HG03025 (cell line): ENCODE measurements at regions not wholly inside any gene's neighbourhood (a gene's known extent, or its start where the extent isn't known, plus 50 kb on each side); places are given as distances from the start of the nearest gene placed in this dataset.
A peak's percentile ranks its signal among the peaks of the same experiment; 100 is the strongest.

Experiments used
- ATAC-seq: cut with Tn5 transposase; IDR thresholded peaks from one replicate; pipeline ENCODE4 v1.9.1; 2021; ENCODE audit warnings: mild to moderate bottlenecking, moderate library complexity; ENCODE audit not compliant: unreplicated experiment, low FRiP score

- no peak for ATAC-seq
Observed at GRCh38 chr3:106204160-106204868, 335.5 kb upstream of the CBLB start.

GRCh38 chr3:106206146-106206545, 337.3 kb upstream of the CBLB start:
- peak; percentile 59 for ATAC-seq

DNA sequence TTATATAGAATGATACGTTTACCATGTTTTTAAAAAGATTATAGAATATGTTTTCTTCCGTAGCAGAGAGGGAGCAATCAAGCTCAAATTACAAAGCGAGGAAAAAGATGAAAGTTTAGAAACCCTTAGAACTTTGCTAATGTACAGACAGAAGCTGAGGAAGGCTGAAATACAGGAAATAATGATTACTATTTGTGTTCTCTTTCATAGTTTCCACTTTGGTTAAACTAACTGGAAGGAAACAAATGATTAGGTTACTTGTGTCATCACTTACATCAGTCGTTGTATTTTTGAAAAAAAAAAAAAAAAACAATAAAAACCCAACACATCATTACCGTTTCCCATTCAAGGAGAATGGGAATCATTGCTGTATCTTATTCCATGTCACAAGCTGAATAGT, 337.8 kb upstream of the CBLB start:
- ATAC-seq: no peak

DNA sequence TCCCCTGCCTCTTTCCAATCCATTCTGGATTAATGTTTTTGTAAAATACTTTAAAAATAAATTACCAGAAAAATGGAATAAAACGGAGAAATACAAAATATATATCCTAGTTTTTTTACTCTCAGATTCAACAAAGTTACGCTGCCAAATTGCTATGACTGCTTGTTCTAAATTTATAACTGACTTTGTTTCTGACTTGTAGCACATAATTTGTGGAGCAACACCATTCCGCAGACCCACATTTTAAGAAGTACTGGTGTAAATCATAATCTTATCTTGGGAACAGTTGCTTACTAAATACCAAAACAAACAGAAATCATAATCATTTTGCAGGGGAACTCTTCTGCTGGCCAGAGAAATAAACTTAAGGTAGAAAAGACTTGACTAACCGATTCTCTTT, 339.4 kb upstream of the CBLB start:
- no peak for ATAC-seq

DNA sequence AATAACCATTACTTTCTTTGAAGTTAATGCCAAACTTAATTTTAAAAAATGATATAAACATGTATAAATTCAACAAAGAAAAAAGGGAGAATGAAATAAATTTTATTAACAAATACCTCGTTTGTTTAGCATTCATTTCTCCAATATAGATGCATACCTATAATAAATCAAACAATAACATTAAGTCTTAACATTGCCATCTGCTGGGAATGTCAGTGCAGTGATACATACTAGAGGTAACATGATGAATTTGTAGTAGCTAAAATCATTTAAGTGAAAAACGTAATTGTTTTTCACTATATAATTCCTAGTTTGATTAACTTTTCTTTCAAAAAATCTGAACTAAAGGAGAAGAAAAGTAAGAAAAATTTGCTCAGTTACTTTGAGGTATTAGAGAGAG, 340.2 kb upstream of the CBLB start:
- ATAC-seq: no peak

DNA sequence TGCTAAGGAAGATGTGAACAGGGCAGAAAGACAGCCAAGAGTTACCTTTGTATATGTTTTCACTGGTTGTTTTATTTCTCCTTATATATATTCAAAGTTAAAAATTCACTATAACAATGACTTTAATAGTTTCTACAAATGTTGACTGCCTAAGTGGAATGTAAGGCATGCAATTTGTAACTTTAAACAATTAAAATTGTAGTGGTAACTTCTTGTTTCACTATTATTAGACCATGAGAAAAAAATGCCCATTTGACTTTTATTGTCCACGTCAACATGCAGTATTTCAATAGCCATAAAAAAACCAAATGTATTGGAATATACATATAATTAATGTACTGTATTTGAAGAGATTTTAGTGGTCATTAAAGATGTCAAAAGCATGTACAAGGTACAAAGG, 340.7 kb upstream of the CBLB start:
- ATAC-seq: no peak

GRCh38 chr3:106210923-106211322, 342.1 kb upstream of the CBLB start:
- ATAC-seq: no peak

DNA sequence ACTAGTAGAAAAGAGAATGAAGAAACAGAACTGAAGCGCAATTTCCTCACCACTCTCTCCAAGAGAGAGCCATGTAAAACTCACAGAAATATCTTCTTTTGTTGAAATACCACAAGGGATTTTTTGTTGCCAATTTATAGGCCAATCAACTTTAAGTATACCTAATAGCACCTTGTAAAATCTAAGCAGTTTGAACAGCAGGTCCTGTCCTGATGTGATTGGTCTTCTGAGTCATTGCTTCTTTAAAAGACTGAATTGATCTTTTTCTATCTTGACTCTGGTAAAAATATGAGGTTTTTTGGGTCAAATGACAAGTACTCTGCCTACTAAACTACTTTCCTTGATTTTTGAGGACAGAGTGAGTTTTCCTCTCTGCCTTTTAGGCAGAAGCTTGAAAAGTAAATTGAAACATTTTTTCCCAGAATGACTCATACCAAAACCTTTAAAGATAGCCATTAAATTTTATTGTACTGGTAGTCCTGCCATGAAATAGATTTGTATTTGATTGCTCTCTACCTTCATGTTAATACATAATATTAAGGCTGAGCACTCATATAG, 343.9 kb upstream of the CBLB start:
- no peak for ATAC-seq

- ATAC-seq: no peak
Observed at GRCh38 chr3:106213954-106214353, 345.1 kb upstream of the CBLB start.

DNA sequence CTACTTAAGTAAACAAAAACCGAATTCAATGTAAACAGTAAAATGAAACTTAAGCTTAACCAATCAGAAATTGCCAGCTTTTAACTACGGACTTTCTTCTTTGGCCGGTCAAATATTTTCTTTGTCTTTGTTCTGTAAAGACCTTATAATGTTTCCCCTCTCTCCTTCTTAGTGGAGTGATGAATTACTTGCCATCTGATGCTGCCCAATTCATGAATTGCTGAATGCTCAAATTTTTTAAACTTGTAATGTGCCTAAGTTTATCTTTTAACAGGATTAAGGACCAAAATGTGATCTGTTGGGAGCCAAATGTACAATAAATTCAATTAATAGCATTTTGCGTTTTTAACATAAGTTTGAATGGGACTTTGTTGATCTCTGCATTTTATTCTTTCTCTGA, 345.8 kb upstream of the CBLB start:
- ATAC-seq: no peak

DNA sequence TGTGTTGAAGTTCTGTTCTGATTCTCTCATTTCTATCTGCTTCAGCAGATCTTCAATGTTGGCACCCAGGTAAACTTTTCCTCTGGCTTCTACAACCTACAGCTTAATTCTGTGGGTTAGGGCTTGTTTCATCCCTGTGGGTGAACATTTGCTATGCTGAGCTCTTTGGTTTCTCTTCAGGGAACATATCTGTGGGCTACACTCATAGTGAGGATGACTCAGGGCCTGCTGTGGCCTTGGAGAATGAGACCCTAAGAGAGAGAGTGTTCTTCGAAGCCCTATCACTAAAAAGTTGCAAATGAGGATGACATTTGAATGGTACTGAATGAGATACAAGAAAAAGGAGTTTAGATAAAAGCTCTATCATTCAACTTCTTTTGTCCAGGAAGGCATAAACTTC, 346.2 kb upstream of the CBLB start:
- ATAC-seq: no peak

DNA sequence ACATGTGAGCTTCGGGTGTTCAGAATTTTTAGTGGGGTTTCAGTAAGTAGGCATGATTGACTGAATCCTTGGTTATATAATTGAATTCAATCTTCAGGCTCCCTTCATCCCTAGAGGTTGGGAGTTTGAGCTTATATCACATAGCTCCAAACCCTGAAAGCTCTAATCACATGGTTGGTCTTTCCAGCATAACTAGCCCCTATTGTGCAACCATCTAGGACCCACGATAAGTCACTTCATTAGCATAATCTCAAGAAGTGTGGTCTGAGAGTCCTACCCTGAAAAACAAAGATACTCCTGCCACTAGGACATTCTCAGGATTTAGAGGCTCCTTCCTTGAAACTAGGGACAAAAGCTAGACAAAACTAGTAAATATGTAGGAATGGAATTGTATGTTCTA, 348.9 kb upstream of the CBLB start:
- no peak for ATAC-seq

GRCh38 chr3:106227068-106227467, 358.3 kb upstream of the CBLB start:
- no peak for ATAC-seq

- no peak for ATAC-seq
Observed at GRCh38 chr3:106228271-106228670, 359.5 kb upstream of the CBLB start.

GRCh38 chr3:106229495-106230278, 360.9 kb upstream of the CBLB start:
- no peak for ATAC-seq

- no peak for ATAC-seq
Observed at GRCh38 chr3:106231086-106231485, 362.3 kb upstream of the CBLB start.

DNA sequence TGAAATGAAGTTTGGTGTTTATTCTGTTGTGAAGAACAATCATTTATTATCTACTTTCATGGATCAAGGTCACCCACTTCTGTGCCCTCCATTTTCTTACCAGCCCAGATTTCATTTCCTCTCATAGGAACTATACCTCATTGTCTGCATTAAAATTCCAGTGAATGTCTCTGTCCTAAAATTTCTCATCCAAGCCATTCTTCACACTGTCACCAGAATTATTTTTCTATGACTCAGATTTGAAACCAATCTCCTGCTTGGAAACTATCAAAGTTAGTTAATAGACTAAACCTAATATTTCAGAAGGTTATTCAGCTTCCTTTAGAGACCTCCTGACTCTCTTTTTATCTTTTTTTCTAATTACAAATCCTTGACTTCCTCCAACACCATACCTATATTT, 364.1 kb upstream of the CBLB start:
- ATAC-seq: no peak

DNA sequence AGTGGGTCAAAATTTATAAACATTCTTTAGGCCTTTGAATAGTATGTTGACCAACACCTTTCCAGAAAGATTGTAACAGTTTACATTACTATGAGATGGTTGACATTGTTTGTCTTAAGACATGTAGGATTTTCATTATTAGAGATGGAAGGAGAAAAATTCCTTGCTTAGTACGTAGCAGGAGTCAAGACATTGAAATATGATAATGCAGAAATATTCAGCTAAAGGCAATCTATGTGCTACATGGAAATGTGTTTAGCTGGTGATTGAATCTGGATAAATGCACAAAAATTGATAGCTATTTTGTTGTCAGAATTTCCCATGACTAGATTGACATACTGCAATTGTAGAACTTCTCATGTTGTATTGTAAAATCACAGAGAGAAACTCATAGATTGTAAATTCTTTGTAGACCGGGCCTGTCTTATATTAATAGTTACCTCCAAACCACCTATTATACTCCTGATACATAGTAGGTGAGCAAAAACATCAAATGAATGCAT, 370.4 kb upstream of the CBLB start:
- no peak for ATAC-seq

DNA sequence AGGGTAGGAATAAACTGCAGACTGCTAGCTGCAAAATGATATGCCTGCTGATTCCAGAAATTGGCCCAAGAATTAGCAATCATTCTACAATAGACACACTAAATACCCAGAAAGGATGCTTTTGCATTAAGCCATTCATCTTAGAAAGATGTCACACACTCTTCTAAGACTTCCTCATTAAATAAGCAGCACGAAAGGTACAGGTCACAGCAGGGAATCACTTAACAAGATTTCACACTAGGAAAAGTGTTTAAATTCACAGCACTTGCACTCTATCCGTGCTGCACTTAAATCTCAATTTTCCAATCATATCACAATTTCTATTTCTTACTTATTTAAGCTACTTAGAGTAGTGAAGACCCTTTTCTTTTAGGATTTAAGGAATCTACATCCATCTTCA, 372.8 kb upstream of the CBLB start:
- no peak for ATAC-seq

GRCh38 chr3:106242781-106243180, 374.0 kb upstream of the CBLB start:
- peak; percentile 84 for ATAC-seq

DNA sequence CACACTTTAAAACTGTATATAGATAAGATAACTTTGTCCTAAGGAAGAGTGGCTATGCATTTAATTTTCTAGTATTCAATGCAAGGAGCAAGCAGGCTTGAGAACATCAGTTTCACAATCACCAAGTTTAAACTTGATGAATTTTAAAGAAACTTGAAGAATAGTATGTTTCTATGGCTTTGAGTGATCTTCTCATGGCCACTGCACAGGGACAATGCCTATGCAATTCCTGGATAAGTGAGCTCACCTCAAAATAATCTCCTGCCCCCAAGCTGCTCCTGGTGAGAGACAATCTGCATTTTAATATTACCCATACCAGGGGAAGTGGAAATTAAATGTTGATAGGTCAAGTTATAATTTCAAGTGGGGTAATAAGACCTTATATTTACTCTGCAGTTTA, 376.6 kb upstream of the CBLB start:
- ATAC-seq: no peak
